ACHN (cell line): ENCODE measurements at regions not wholly inside any gene's neighbourhood (a gene's known extent, or its start where the extent isn't known, plus 50 kb on each side); places are given as distances from the start of the nearest gene placed in this dataset.

Experiments
- DNase-seq: peaks from one replicate; pipeline ENCODE4 v3.0.0-alpha.2; 2015
- in situ Hi-C: cut with HindIII; loops from 2 replicates; pipeline ENCODE4 v1.10.0; 2017; ENCODE audit warnings: low sequenced_read_pairs, low pct_ligation_motif_present, low pct_unique_long_range_greater_than_20kb

- no peak for DNase-seq
- in situ Hi-C loops = no loop called here
Observed at GRCh38 chr16:55271945-55272513, 52.0 kb upstream of the IRX6 start.

DNA sequence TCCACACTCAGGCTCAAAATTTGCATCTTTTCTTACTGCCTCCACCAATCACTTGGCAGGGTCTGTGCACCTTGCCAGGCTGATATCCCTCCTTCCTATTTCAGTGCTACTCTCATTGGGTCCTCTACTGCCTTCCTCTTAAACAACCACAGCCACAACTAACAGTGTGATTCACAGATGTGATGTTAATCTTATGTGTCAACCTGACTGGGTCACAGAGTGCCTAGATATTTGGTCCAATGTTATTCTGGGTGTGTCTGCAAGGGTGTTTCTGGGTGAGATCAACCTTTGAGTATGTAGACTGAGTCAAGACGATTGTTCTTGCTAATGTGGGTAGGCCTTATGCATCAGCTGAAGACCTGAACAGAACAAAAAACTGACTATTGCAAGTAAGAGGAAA lies 51.3 kb upstream of the IRX6 start:
- DNase-seq = no peak
- in situ Hi-C loops = no loop called here

GRCh38 chr16:55273356-55273755 lies 50.6 kb upstream of the IRX6 start:
- in situ Hi-C loops = no loop called here
- no peak for DNase-seq

GRCh38 chr16:55273959-55274358 lies 50.0 kb upstream of the IRX6 start:
- in situ Hi-C loops = no loop called here
- no peak for DNase-seq
